PC-3 (cell line): ENCODE measurements at regions not wholly inside any gene's neighbourhood (a gene's known extent, or its start where the extent isn't known, plus 50 kb on each side); places are given as distances from the start of the nearest gene placed in this dataset.
"Not testable (repeated sequence)": the region's sequence is repeated elsewhere in the genome, so short reads cannot be mapped to it uniquely, and the experiment has no call there.

Experiments
- ATAC-seq: fragments of 200-7000 bp; cut with Tn5 transposase; 2 replicates; pipeline ENCODE4 v1.9.1; 2020; ENCODE audit warnings: mild to moderate bottlenecking, moderate library complexity
- BruUV-seq: library from RNA; stranded (reverse); fragments of 400-500 nt; replicated peaks from 2 replicates; lab custom pipeline; 2021; lab: Mats Ljungman, UMichigan
- CTCF ChIA-PET: fragments of 300-600 bp; sonication (Branson Sonifier 250); formaldehyde crosslinking; loops from one replicate; lab custom pipeline; 2022; ENCODE audit warnings: antibody characterized with exemption; lab: Charles Lee
- POLR2A ChIA-PET: fragments of 300-600 bp; sonication (Branson Sonifier 250); formaldehyde crosslinking; loops from one replicate; lab custom pipeline; 2022; ENCODE audit warnings: antibody characterized with exemption; ENCODE audit not compliant: unreplicated experiment; lab: Charles Lee
- DNase-seq: peaks from one replicate; pipeline ENCODE4 v3.0.0-alpha.2; 2015
- H2AFZ ChIP-seq: fragments of 300-600 bp; sonication (generic); 2 replicates; pipeline ENCODE4 v1.6.0; 2016; ENCODE audit warnings: antibody characterized with exemption, low read length
- H3F3A ChIP-seq: fragments of 300-600 bp; sonication (generic); one replicate; pipeline ENCODE4 v1.6.0; 2017; ENCODE audit warnings: antibody characterized with exemption, low read length, control low read depth, mild to moderate bottlenecking; ENCODE audit not compliant: unreplicated experiment
- H3K27ac ChIP-seq: fragments of 300-600 bp; sonication (generic); 2 replicates; pipeline ENCODE4 v1.5.1; 2016; ENCODE audit warnings: mild to moderate bottlenecking, low read length
- H3K27me3 ChIP-seq: fragments of 300-600 bp; sonication (generic); 2 replicates; pipeline ENCODE4 v1.6.1; 2016; ENCODE audit warnings: low read length, mixed read lengths
- H3K36me3 ChIP-seq: fragments of 300-600 bp; sonication (generic); 2 replicates; pipeline ENCODE4 v1.6.1; 2016; ENCODE audit warnings: low read depth, mixed run types, low read length, mixed read lengths
- H3K4me1 ChIP-seq: fragments of 300-600 bp; sonication (generic); 2 replicates; pipeline ENCODE4 v1.5.1; 2016; ENCODE audit warnings: low read length; ENCODE audit not compliant: insufficient read depth
- H3K4me2 ChIP-seq: fragments of 300-600 bp; sonication (generic); 2 replicates; pipeline ENCODE4 v1.6.0; 2016; ENCODE audit warnings: low read length
- H3K4me3 ChIP-seq: fragments of 300-600 bp; sonication (generic); 2 replicates; pipeline ENCODE4 v1.5.1; 2016; ENCODE audit warnings: mild to moderate bottlenecking, low read length, mixed read lengths
- H3K79me2 ChIP-seq: fragments of 300-600 bp; sonication (generic); 2 replicates; pipeline ENCODE4 v1.6.1; 2017; ENCODE audit warnings: low read length, mixed read lengths
- H3K9ac ChIP-seq: fragments of 300-600 bp; sonication (generic); 2 replicates; pipeline ENCODE4 v1.6.0; 2016; ENCODE audit warnings: mild to moderate bottlenecking, low read length
- H3K9me2 ChIP-seq: fragments of 300-600 bp; sonication (generic); replicated peaks from 2 replicates; pipeline ENCODE4 v1.6.1; 2016; ENCODE audit warnings: mixed run types, low read length, mixed read lengths
- H3K9me3 ChIP-seq: fragments of 300-600 bp; sonication (generic); 2 replicates; pipeline ENCODE4 v1.6.1; 2016; ENCODE audit warnings: low read length, mixed read lengths
- H4K20me1 ChIP-seq: fragments of 300-600 bp; sonication (generic); 2 replicates; pipeline ENCODE4 v1.6.1; 2016; ENCODE audit warnings: low read length, mixed read lengths
- CTCF ChIP-seq: fragments of 300-600 bp; sonication (generic); conservative IDR thresholded peaks from 2 replicates; pipeline ENCODE4 v1.5.1; 2017; ENCODE audit warnings: antibody characterized with exemption, low read depth, mild to moderate bottlenecking, low read length
- EZH2 ChIP-seq: fragments of 300-600 bp; sonication (generic); IDR thresholded peaks from one replicate; pipeline ENCODE4 v1.6.1; 2017; ENCODE audit warnings: antibody characterized with exemption, mild to moderate bottlenecking, low read length; ENCODE audit not compliant: unreplicated experiment
- EZH2phosphoT487 ChIP-seq: fragments of 300-600 bp; sonication (generic); IDR thresholded peaks from 2 replicates; pipeline ENCODE4 v1.6.1; 2018; ENCODE audit warnings: mild to moderate bottlenecking, antibody characterized with exemption, low read length, borderline replicate concordance
- intact Hi-C: fragments of 100-400 bp; cut with micrococcal nuclease; formaldehyde crosslinking; loops from 2 replicates; pipeline ENCODE4 v1.9.0; 2023

DNA sequence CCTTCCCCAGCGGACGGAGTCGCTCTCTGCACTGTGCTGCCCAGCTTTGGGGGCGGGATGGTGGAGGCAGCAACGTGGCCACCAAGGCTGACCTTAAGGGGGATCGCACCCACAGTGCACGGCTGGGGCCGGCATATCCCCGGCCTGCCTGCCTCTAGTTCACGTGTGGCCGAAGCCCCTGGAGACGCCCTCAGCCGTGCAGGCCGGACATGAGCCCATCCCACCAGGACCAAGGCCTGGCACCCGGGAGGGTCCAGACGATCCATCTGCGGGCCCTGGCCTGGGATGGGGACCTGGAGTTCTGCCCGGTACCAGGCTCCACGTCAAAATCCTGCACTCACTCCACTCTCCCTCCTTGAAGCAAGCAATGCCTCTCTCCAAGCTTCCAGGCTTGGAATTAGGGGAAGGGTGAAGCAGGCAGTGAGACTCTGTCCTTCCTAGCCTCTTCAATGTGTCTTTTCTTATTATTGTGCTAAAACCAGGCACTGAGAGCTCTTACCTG lies 520.8 kb downstream of the REEP3 start:
- H3K9ac ChIP-seq: no peak overlapping the region
- H3K27ac ChIP-seq: no peak overlapping the region
- CTCF ChIA-PET: interaction anchor here (0.6 kb wide), 1 partner anchor 238 kb away, joined by 3 read pairs; no protein-coding TSS in a partner anchor
- no TSS peak for BruUV-seq
- H2AFZ ChIP-seq: peak overlapping the region; percentile 78
- H3K4me2 ChIP-seq: 0 out of 2 replicates have a peak overlapping the region, but pooled peaks have one; percentile 70
- TF ChIP-seq EZH2phosphoT487 (no peak), EZH2 (no peak), CTCF (no peak)
- H3K4me1 ChIP-seq: no peaks in the 10 kb centered on the region
- intact Hi-C loops: loop anchor here (1.0 to 5.0 kb wide), 6 partner anchors 49 to 390 kb away; no protein-coding TSS in a partner anchor
- H3K27me3 ChIP-seq: no peaks in the 10 kb centered on the region
- DNase-seq: no peak
- H3K4me3 ChIP-seq: no peak overlapping the region
- H3F3A ChIP-seq: no peaks in the 10 kb centered on the region
- POLR2A ChIA-PET: no interaction called here
- no peaks in the 10 kb centered on the region for H3K79me2 ChIP-seq
- no peaks in the 10 kb centered on the region for H3K9me3 ChIP-seq
- no peaks in the 10 kb centered on the region for H4K20me1 ChIP-seq
- no peak for ATAC-seq
- H3K36me3 ChIP-seq: no peaks in the 10 kb centered on the region
- no peaks in the 10 kb centered on the region for H3K9me2 ChIP-seq

DNA sequence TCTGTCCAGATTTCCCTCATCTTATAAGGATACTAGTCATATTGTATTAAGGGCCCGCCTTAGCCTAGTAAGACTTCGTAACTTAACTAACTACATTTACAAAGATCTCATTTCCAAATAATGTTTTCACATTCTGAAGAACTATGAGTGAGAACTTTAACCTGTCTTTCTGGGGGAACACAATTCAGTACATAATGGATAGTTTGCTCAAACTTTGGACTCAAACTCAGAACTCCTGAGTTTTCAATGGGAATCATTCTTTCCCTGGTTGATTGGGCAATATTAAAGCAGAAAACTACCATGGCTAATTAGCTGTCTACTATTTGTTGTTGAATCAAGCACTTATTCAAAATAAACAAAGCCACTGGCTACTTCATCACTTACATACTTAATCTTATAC lies 522.9 kb downstream of the REEP3 start:
- no peak overlapping the region for H3K27ac ChIP-seq
- ChIA-PET CTCF (no interaction called here), POLR2A (no interaction called here)
- no TSS peak for BruUV-seq
- H3K9me2 ChIP-seq: no peaks in the 10 kb centered on the region
- no peak overlapping the region for H3K9ac ChIP-seq
- no peak overlapping the region for H3K4me2 ChIP-seq
- H3K27me3 ChIP-seq: no peaks in the 10 kb centered on the region
- no peaks in the 10 kb centered on the region for H4K20me1 ChIP-seq
- H3K9me3 ChIP-seq: no peaks in the 10 kb centered on the region
- intact Hi-C loops: loop anchor here (5.0 kb wide), 1 partner anchor 388 kb away; no protein-coding TSS in a partner anchor
- no peak for ATAC-seq
- no peak overlapping the region for H3K4me3 ChIP-seq
- no peak for TF ChIP-seq EZH2phosphoT487
- TF ChIP-seq EZH2: no peak
- no peak for DNase-seq
- no peaks in the 10 kb centered on the region for H3K36me3 ChIP-seq
- H3K79me2 ChIP-seq: no peaks in the 10 kb centered on the region
- no peak overlapping the region for H2AFZ ChIP-seq
- H3K4me1 ChIP-seq: no peaks in the 10 kb centered on the region
- H3F3A ChIP-seq: no peaks in the 10 kb centered on the region

- H3K9ac ChIP-seq, H3K4me1 ChIP-seq, H4K20me1 ChIP-seq, H3K79me2 ChIP-seq, BruUV-seq, H3F3A ChIP-seq, H3K27me3 ChIP-seq, H2AFZ ChIP-seq, H3K27ac ChIP-seq, H3K4me3 ChIP-seq, ATAC-seq, H3K36me3 ChIP-seq, H3K4me2 ChIP-seq, DNase-seq, H3K9me3 ChIP-seq, CTCF ChIA-PET, H3K9me2 ChIP-seq, POLR2A ChIA-PET: not testable (repeated sequence)
- intact Hi-C loops: loop anchor here (5.0 kb wide), 1 partner anchor 387 kb away; no protein-coding TSS in a partner anchor
Observed at GRCh38 chr10:64044957-64045632, 523.9 kb downstream of the REEP3 start.
